NCI-H187 (cell line): ENCODE measurements at regions not wholly inside any gene's neighbourhood (a gene's known extent, or its start where the extent isn't known, plus 50 kb on each side); places are given as distances from the start of the nearest gene placed in this dataset.

Experiments used
- DNase-seq, 2 experiments: peaks; one replicate each; lab custom pipeline; 2025; lab: John Stamatoyannopoulos, UW

DNA sequence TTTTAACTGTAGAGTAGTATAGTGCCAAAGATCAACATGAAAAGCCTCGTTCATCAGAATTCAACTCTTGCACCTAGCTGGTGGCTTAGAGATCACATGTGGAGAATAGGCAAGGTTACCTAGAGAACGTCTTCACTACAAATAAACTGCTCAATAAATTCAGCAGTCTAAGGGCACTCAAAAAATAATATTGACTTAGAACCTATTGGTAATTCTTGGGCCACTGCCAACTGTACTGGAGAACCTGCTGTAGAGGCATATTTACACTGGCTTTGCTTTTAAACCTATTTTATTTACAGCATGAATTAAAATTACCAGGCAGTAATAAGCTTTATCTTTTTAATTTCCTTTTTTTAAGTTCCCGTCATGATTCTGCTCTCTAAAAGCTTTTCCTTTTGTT is 343.7 kb downstream of the PDHA2 start:
- no peak for DNase-seq

DNA sequence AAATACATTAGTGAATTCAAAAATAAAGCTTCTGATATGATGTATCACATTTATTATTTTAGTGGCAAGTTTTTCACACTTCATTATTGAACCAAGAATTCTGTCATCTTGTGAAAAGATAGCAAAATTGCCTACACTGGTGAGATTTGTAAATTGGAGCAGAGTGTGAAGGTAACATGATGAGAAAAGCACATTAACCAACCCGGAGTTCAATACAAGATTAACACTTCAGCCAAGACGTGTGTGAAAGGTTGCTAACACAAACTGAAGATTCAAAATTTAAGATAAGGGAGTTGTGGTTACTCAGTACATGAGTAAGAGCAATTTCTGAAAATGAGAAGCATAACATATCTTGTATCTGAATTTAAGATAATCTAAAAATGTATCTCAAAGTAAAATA is 346.7 kb downstream of the PDHA2 start:
- no peak for DNase-seq

DNA sequence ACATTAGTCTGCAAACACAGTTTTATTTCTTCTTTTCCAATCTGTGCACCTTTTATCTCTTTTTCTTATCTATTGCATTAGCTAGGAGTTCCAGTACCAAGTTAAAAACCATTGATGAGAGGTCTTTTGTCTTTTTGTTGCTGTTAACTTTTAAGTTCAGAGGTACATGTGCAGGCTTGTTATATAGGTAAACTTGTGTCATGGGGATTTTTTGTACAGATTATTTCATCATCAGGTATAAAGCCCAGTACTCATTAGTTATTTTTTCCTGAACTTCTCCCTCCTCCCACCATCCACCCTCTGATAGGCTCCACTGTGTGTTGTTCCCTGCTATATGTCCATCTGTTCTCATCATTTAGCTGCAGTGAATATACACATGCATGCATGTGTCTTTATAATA is 349.9 kb downstream of the PDHA2 start:
- no peak for DNase-seq

DNA sequence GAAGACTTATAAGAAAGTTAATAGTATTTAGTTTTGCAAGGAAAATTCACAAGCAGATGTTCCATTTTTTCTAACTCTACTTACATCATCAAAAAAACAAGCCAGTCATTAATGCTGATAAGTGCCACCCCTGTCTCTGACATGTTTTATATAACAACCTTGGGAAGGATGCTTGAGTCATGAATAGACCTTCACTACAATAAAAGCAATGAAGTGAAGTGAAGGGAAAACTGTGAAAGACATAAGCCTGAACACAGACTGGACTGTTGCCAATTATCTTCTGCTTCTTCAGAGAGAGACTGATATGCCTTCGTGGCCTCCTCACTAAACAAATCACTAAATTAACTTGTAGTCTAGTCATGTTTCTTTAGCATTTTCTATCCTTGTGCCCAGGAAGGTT is 353.2 kb downstream of the PDHA2 start:
- no peak for DNase-seq

DNA sequence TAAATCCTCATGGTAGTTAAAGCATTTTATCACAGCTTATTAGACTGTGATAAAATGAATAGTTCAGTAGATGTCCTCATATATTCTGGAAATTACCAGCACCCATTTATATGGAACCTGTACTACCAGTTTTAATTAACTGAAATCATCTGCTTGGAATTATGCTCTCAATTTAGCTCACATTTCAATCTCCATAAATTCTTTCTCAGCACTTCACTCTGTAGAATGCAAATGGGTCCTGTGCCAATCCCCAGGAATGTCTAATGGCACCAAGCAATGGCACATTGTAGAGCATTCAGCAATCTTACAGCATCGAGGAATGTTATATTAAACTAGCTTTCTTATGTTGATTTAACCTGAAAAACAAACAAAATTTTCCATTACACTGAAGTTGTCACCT is 355.1 kb downstream of the PDHA2 start:
- no peak for DNase-seq

DNA sequence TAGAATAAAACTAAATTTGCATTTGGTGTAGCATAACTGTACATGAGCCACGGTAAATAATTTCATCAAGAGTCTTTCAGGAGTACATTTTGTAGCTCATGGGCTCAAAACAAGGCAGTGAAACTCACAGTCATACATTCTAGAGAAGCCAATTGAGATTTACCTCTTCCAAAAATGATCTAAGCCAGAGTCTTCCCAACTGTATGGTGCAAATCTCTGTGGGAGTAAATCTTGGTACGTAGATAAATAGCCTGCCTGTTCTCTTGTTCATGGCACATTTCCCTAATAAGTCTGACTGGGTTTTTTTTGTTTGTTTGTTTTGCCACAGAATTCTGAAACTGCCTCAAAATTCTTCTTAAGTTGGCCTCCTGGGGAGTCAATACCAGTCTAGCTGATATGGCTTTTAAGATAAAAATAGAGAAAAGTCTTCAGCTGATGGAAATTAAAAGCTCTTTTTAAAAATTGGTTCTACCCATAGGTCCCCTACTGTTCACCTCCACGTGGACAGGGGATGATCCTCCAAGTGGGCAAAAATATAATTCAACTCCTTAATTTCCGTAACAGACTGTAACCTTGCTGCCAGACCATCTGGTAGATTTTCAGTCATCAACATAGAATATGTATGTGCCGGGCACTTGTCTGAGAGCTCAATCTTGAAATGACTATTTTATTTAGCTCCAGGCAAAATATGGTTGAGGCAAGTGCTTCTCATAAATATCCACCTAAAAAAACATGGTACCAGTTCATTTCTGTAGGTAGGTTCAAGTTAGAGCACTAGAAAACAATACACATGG is 365.4 kb downstream of the PDHA2 start:
- no peak for DNase-seq

DNA sequence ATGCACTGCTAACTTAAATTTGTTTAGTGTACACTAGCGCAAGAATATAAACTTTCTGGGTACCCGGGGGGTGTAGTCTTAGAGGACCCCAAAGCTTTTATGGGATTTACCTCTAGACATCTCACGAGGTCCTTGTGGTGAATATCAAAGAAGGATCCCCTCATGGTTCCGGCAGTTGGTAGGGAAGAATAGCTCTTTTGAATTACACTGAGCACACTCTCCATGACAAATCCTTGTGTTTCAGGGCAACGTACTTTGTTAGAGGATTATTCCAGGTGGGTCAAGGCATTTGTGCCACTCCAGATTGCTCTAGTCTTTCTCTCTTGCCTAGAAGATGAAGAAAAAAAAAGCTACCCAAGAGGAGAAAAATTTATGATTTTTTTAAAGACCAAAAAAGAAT is 387.6 kb downstream of the PDHA2 start:
- no peak for DNase-seq

DNA sequence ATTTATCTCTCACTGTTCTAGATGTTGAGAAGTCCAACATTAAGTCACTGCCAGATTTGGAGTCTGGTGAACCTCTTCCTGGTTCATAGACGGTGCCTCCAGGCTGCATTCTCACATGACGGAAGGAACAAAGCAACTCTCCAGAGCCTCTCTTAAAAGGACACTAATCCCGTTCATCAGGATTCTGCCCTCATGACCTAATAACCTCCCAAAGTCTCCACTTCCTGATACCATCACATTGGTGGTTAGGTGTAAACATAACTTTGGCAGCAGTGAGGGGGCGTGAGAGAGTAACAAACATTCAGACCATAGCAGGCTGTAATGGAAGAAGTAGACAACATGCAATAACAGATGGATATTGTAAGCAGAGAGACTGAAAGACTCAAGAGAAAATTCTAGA is 388.6 kb downstream of the PDHA2 start:
- DNase-seq: no peak

DNA sequence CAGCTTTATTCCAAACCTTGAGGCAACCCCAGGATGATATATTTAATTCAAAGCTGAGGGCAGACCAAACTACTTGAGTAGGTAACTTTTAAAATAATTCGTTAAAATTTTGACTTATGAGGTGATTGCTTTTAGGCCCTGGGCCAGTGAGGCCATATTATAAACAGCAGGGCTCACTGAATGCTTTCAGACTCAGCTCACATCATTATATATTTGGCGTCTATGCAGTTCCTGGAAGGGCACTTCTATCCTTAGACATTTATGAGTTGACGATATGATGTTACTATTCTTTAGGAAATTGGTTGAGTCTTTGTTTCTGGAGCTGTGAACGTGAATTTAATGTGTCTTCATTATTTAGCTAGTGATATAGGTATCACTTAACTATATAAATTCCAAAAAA is 400.1 kb downstream of the PDHA2 start:
- DNase-seq: no peak

DNA sequence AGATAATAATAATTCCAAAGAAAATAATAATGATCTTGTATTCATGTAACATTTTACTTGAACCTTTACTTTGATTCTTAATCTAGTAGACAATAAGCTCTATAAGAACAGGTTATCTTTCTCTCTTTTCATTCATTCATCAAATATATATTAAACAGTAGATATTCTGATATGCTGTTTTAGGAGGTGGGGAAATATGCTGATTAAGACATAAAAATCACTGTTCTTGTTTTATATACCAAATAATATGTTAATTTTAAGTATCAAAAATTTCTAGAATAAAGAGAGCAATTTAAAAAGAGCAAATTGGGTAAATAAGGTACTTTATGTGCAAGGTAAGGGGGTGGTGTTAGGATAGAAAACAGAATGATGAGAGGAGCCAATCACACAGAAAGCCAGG is 401.9 kb downstream of the PDHA2 start:
- DNase-seq: no peak

DNA sequence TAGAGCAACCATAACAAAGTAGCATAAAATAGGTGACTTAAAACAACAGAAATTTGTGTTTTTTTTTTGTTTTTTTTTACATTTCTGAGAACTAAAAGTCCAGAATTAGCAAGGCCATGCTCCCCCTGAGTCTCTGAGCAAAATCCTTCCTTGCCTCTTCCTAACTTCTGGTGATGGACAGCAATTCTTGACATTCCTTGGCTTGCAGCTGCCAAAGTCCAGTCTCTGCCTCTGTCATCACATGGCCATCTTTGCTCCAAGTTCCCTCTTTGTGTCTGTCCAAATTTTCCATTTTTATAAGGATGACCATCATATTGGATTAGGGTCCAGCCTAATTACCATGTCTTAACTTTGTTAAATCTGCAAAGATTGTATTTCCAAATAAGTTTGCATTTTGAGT is 407.2 kb downstream of the PDHA2 start:
- DNase-seq: no peak

DNA sequence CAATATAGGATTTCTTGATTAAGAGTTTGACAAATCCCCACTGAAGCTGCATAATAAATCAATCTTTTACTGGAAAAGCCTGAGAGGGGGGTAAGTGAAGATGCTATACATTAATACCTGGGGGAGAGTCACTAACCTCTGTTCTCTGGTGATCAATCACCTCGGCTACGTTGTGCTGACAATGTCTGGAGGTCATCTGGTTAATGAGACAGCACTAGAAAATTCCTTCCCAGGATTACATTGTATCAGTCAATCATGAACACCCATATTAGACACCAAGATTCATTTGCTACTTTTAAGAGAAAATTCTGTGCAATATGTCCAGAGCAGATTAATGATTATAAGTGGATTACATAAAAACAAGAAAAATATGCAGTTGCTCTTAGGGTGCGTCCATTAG is 408.3 kb downstream of the PDHA2 start:
- DNase-seq: no peak

DNA sequence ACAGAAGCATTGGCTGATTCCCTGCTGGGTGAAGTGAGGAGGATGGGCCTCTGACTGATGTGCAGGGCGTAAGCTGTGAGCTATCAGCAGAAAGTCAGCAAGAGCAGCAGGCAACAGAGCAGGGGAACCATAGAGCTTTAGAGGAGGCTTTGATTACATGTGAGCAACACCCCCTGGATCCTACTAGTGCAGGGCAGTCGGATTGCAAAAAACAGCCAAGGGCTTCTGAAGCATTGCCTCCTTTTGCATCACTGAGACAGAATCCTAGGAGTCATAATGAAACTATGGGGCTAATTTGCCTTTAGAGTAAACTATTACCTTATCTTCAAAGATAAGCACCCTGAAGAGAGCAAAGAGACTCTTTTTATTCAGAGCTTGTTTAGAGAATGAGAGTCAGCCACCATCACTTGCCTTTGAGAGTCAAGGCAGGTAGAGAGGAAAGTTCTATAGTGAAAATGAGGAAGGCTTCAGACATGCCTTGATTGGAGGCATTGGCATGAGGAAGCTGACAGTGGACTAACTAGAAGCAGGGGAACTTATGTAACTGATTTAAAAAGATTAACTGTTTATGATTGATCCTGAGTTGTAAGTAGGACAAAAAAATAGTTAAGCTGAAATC is 420.3 kb downstream of the PDHA2 start:
- DNase-seq: no peak

DNA sequence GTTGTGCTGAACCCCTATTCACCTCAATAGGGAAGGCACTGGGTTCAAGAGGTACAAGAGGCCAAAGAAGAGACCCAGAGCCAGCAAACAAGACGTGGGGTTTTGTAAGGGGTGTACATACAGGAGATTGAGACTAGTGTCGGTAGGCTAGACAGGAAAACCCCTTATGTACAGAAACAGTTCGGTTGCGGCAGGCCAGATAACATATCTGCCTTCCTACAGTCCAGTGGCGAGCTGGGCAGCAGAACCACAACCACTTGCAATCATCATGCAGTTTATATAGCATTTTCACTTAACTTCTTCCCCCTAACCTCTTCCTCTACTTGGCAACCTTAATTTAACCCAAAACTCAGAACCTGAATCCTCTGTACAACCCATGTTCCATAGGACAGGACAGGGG is 422.2 kb downstream of the PDHA2 start:
- no peak for DNase-seq

DNA sequence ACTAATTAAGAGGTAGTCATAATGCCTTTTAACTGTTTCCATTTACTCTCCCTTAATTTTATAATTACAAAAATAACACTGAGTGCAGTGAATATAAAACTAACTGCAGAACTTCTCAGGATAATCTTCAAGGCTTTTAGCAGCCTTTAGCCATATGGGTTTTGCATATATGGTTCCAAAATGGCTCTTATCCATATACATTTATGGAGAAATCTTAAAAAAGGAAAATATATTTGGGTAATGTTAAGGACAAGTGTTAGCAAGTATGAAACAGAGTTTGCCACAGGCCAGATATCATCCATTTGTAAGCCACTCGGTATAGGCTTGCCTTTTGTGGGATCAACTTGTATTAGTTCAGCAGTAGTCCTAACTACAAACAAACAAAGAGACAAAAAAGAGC is 423.4 kb downstream of the PDHA2 start:
- DNase-seq: no peak

DNA sequence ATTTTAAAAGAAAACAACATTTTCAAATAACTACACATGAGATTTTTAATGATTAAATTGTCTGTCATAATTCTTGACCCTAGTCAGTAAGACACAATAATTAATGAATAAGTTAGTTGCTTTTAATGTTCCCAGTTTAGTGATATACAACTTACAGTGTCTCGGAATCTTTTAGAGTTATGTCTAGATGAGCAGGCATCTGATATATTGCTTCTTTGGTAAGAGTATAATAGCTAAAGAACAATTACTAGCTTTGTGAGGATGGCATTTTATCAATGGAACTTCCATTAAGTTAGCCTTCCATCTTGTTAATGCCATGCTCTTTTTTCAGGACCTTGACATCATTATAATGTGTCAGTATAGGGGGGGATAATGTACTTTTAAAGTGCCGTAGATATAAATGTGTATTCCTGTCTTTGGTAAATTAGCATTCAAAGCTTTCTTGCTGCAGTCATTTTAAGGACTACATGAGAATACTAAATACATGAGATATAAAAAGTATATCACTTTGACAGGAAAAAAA is 425.1 kb downstream of the PDHA2 start:
- no peak for DNase-seq

DNA sequence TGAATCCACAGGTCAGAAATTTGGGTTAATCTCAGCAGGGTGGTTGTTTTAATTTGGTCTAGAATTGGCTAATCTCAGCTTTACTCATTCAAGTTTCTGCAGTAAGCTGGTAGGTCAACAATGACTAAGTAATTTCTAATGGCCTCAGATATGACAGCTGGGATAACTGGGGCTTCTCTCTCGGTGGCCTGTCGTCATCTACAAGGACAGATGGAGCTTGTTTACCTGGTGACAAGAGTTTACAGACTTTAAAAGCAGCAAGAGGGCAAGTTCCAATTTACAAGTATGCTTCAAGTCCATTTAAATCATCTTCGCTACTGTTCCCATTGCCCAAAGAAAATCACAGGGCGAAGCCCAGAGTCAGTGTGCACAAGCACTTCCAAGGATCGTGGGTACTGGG is 453.9 kb downstream of the PDHA2 start:
- no peak for DNase-seq

DNA sequence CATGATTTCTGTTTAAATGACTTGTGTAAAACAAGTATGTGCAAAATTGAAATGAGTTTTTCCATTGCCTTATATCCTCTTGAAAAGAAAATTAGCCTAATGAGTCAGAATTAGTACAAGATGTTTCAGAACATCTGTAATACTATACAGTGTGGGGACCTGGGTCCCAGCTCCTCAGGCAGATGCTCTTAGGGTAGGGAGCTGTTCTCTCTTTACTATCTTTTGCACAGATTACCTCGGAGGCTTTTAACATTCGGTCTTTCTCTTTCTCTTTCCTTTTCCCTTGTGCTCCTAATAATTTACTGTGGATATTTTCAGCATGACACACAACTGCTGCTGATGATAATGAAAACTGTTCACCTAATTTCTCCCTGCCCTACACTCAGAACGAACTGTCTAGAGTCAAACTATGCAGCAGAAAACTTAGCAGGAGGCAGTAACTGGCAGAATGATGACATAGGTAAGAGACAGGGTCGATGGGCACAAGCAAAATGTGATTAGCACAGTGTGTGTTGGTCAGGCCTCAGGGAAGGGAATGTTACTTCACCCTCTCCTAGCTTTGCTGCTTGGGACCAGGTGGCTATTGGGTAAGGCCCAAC is 455.3 kb downstream of the PDHA2 start:
- DNase-seq: no peak

DNA sequence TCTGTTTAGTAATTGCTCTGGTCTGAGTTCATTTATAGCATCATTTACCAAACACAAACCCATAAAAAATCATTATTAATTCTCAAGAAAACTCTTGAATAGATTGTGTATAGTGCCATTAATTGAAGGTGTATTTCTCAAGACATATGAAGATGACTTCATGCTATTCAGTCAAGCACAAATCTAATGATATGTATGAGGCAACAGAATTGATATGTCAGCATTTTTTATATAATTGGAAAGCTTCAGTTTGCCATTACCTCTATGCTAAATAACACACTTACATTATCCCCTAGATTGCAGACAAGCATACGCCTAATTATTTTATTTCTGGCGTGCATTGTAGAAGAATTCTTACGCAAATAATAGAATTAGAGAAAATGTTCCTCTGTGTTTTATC is 461.8 kb downstream of the PDHA2 start:
- DNase-seq: no peak

DNA sequence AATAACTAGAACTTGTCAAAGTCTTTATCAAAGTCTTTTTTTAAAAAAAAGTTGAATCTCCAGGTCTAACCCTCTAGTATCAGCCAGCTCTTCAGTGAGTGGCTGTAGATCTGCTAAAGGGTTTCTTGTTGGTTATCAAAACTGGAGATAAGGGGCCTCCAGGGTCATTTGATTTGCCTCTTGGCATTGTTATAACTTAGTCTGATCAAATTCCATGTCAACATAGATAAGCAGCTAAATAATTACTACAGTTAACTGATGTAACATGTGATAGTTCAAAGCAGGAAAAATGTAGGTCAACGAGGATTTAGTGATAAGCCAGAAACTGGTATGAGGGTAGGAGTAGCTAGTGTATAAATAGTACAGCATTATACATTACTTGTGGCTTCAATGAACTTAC is 465.1 kb downstream of the PDHA2 start:
- DNase-seq: no peak

DNA sequence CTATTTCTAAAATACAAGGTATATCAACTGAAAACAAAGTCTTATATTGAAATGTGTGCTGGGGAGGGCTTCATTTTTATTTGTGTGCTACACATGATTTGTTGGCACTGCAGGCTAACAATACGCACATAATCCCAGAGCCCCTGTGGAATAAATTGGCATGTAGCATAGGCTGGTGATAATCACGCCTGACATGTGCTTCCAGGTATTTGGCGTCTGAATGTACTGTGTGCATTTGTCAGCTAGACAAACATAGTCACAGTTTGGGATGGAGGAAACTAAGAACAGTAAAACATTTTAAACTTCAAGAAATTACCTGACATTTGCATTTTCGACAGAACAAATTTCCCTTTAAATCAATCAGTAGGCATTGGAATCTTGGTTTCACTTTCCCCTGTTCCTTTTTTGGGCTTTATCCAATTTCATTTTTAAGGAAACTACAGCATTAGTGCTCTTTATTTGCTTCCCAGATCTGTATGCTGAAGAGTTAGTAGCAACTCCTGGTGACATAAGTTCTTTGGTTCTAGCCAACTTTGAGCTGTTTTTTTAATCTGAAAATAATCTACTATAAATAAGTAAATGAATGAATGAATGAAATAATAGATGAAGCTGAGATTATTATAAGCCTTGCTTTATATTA is 472.3 kb downstream of the PDHA2 start:
- no peak for DNase-seq

DNA sequence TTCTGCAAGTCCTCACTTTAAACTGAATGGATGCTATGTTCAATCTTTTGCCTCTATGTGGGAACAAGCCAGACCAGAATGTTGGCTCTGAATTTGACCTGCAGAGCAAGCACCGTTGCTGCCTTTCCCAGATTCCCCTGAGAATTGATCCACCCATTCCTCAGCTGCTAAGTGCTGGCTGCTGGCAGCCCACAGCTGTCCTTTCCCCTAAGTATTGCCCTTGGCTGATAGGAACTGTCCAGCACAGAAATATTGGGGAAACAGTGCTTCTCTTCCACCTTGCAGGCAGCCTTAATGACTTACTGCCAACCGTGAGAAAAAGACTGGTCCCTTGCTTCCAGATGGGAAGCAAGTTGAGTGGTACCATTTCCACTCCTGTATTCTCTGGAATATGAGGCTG is 475.9 kb downstream of the PDHA2 start:
- DNase-seq: no peak

DNA sequence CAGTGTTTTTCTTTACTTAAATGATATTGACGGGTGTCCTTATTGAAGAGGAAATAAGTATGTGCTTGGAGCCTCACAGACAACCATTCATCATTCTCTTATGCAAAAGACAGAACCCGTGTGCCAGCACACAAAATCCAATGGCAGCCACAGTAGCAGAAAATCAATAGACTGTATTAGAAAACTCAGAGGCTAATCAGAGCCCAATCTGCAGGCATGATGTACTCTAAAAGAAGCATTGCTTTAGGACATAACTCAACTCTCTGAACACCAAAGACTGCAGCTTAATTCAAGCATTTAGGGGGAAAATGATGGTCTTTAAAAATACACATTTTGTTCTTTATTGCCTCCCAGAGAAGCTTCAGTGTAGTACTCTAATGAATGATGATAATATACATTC is 476.9 kb downstream of the PDHA2 start:
- DNase-seq: no peak
